Osteoblast (primary cell): ENCODE measurements at regions not wholly inside any gene's neighbourhood (a gene's known extent, or its start where the extent isn't known, plus 50 kb on each side); places are given as distances from the start of the nearest gene placed in this dataset.

ENCODE experiments used
- DNase-seq: peaks from one replicate; pipeline ENCODE4 v3.0.0; 2011; ENCODE audit warnings: low spot score, mixed read lengths; ENCODE audit not compliant: insufficient read length; ENCODE audit errors: missing footprints
- H2AFZ ChIP-seq: 2 replicates; pipeline ENCODE4 v1.6.0; 2011; ENCODE audit warnings: mild to moderate bottlenecking, low read length
- H3K27ac ChIP-seq: 2 replicates; pipeline ENCODE4 v1.5.1; 2011; ENCODE audit warnings: mild to moderate bottlenecking, low read depth, low read length, moderate library complexity
- H3K27me3 ChIP-seq: 2 replicates; pipeline ENCODE4 v1.6.0; 2012; ENCODE audit warnings: mild to moderate bottlenecking, control low read depth, inconsistent platforms, low read length, moderate library complexity; ENCODE audit not compliant: insufficient read depth
- H3K36me3 ChIP-seq: 2 replicates; pipeline ENCODE4 v1.5.1; 2011; ENCODE audit warnings: mild to moderate bottlenecking, low read length, control low read depth, moderate library complexity; ENCODE audit not compliant: insufficient read depth
- H3K4me1 ChIP-seq: 2 replicates; pipeline ENCODE4 v1.5.1; 2011; ENCODE audit warnings: mild to moderate bottlenecking, low read length, control low read depth, moderate library complexity; ENCODE audit not compliant: insufficient read depth
- H3K4me2 ChIP-seq: 2 replicates; pipeline ENCODE4 v1.6.0; 2011; ENCODE audit warnings: mild to moderate bottlenecking, low read length; ENCODE audit not compliant: insufficient read depth
- H3K4me3 ChIP-seq: fragments of 200-600 bp; sonication (generic); 3 replicates; pipeline ENCODE4 v1.5.1; 2012; ENCODE audit warnings: mild to moderate bottlenecking, low read length, inconsistent platforms; ENCODE audit not compliant: insufficient read depth
- H3K79me2 ChIP-seq: 2 replicates; pipeline ENCODE4 v1.6.0; 2012; ENCODE audit warnings: mild to moderate bottlenecking, low read length, control low read depth, inconsistent platforms; ENCODE audit not compliant: insufficient read depth
- H3K9me3 ChIP-seq: 2 replicates; pipeline ENCODE4 v1.5.1; 2011; ENCODE audit warnings: low read depth, low read length, control low read depth
- H4K20me1 ChIP-seq: 2 replicates; pipeline ENCODE4 v1.6.0; 2012; ENCODE audit warnings: mild to moderate bottlenecking, low read length, control low read depth; ENCODE audit not compliant: insufficient read depth
- CTCF ChIP-seq: IDR thresholded peaks from 2 replicates; pipeline ENCODE4 v1.5.1; 2011; ENCODE audit warnings: mild to moderate bottlenecking, low read depth, low read length, moderate library complexity; ENCODE audit errors: extremely low read depth

- H3K27ac ChIP-seq, result no peak overlapping the region
- no peaks in the 10 kb centered on the region for H3K36me3 ChIP-seq
- H3K27me3 ChIP-seq, result no peaks in the 10 kb centered on the region
- H3K4me1 ChIP-seq, result peaks cover 17% of the 10 kb centered on the region
- no peaks in the 10 kb centered on the region for H3K9me3 ChIP-seq
- H2AFZ ChIP-seq, result peak overlapping the region; percentile 32
- no peak overlapping the region for H3K4me2 ChIP-seq
- H4K20me1 ChIP-seq, result no peaks in the 10 kb centered on the region
- no peak overlapping the region for H3K4me3 ChIP-seq
- no peak for TF ChIP-seq CTCF
- H3K79me2 ChIP-seq, result no peaks in the 10 kb centered on the region
- DNase-seq, result no peak
Measured at GRCh38 chr1:56033321-56034037, 545.9 kb downstream of the PLPP3 start.

GRCh38 chr1:56032096-56032676 lies 547.2 kb downstream of the PLPP3 start:
- no peaks in the 10 kb centered on the region for H3K79me2 ChIP-seq
- H3K4me1 ChIP-seq, result peaks cover 17% of the 10 kb centered on the region
- H3K4me3 ChIP-seq, result no peak overlapping the region
- H3K27me3 ChIP-seq, result no peaks in the 10 kb centered on the region
- no peaks in the 10 kb centered on the region for H3K9me3 ChIP-seq
- no peak for DNase-seq
- TF ChIP-seq CTCF, result no peak
- no peaks in the 10 kb centered on the region for H3K36me3 ChIP-seq
- H4K20me1 ChIP-seq, result no peaks in the 10 kb centered on the region
- peak overlapping the region; percentile 53 for H2AFZ ChIP-seq
- no peak overlapping the region for H3K4me2 ChIP-seq
- H3K27ac ChIP-seq, result no peak overlapping the region

GRCh38 chr1:56031001-56031400 lies 548.4 kb downstream of the PLPP3 start:
- no peak for TF ChIP-seq CTCF
- no peak for DNase-seq
- Histone ChIP-seq H3K79me2 (no peaks in the 10 kb centered on the region), H3K27ac (no peak overlapping the region), H3K4me3 (no peak overlapping the region), H3K27me3 (no peaks in the 10 kb centered on the region), H2AFZ (no peak overlapping the region), H4K20me1 (no peaks in the 10 kb centered on the region), H3K4me1 (peaks cover 17% of the 10 kb centered on the region), H3K4me2 (no peak overlapping the region), H3K36me3 (no peaks in the 10 kb centered on the region), H3K9me3 (no peaks in the 10 kb centered on the region)

- Histone ChIP-seq H2AFZ (no peak overlapping the region), H3K9me3 (no peaks in the 10 kb centered on the region), H3K27me3 (no peaks in the 10 kb centered on the region), H3K27ac (no peak overlapping the region), H4K20me1 (no peaks in the 10 kb centered on the region), H3K36me3 (no peaks in the 10 kb centered on the region), H3K4me2 (no peak overlapping the region), H3K4me1 (peaks cover 11% of the 10 kb centered on the region), H3K4me3 (no peak overlapping the region), H3K79me2 (no peaks in the 10 kb centered on the region)
- peak; percentile 1 for DNase-seq
- no peak for TF ChIP-seq CTCF
Measured at GRCh38 chr1:56029319-56030003, 549.9 kb downstream of the PLPP3 start.
